GM18870 (cell line): ENCODE measurements at regions not wholly inside any gene's neighbourhood (a gene's known extent, or its start where the extent isn't known, plus 50 kb on each side); places are given as distances from the start of the nearest gene placed in this dataset.

Source experiments
- ATAC-seq: cut with Tn5 transposase; IDR thresholded peaks from one replicate; pipeline ENCODE4 v1.9.1; 2021; ENCODE audit warnings: moderate library complexity; ENCODE audit not compliant: unreplicated experiment

- ATAC-seq = no peak
These were observed 406.1 kb upstream of the OR4E1 start for GRCh38 chr14:22079766-22080165.

DNA sequence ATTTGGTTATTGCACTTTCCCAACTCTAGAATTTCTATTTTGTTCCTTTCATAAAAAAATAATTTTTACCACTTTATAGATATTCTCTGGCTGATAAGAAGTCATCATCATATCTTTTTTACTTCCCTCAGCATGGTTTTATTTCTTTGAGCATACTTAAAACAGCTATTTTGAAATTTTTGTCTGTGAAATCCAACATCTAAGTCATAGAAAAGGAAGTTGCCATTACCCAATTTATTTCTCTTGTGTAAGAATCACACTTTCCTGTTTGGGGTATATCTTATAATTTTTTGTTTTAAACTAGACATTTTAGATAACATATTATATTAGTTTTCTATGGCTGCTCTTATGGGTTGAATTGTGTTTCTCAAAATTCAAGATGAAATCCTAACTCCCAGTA lies 400.2 kb upstream of the OR4E1 start:
- no peak for ATAC-seq

- ATAC-seq = peak; percentile 88
These were observed 397.4 kb upstream of the OR4E1 start for GRCh38 chr14:22071006-22071405.

DNA sequence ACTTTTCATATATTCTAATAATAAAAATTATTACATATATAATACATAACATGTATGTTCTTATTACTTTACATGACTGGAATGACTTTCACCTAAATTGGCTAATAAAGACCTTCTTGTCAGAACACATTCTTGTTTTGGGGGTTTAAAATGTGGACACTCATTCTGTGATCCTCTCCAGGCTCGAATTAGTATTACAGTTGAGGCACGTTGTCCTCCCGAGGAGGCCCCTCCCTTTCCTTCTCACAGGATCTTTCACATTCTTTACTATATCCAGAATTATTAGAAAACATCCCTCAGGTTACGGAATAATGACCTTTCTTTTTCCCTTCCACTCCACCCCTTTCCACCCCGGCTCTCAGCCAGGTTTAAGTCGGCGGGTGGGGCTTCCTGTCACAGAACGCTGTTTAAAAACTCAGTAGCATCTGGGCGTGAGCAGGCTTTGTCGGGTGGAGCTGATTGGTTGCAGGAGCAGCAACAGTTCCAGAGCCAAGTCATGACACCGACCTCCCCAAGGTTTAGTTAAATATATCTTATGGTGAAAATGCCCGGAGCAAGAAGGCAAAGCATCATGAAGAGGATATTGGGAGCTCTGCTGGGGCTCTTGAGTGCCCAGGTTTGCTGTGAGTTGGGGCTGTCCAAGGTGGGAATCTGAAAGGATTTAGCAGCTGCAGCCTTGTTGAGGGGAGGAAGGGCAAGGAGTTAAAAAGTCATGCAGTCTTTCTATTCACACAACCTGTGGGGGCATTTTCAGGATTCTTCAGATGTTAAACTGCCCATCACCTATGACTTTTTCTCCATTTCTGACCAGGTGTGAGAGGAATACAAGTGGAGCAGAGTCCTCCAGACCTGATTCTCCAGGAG lies 396.7 kb upstream of the OR4E1 start:
- peak; percentile 39 for ATAC-seq

- ATAC-seq = no peak
These were observed 391.7 kb upstream of the OR4E1 start for GRCh38 chr14:22065347-22065746.

GRCh38 chr14:22059201-22059600 lies 385.6 kb upstream of the OR4E1 start:
- no peak for ATAC-seq

- ATAC-seq = no peak
These were observed 379.2 kb upstream of the OR4E1 start for GRCh38 chr14:22052795-22053194.

DNA sequence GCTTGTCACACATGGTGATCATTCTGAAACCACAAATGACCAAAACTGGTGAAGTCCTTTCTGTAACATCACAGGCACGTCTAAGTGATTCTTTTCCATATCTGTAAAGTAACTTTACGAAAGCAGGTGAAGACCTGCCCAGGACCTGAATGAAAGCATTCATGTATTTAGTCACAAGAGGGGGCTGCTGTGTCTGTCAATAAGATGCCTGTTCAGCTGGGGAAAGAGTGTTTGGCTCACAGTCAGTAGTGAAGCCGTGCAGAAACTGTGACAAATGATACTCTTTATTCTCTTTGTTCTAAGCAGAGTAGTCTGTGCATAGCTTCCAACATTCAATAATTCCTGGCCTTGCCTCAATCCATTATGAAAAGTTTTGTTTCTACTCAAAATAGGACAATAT lies 373.5 kb upstream of the OR4E1 start:
- peak; percentile 61 for ATAC-seq

DNA sequence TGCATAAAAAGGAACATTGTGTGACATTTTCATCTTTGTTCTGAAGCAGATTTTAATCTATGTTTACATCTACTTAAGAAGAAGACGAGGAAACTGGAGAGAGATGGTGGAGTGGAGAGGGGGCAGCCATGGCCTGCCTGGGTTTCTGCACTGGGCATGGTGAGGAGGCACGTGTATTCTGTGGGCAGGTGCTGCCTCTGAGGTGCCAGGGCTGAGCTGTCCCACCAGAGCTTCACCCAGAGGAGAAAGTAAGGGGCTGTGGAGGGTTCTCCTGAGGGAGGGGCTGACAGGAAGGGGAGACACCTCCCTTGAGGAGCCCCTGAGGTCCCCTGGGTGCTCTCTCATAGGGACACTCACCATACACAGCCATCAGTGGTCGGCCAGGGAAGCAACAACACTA lies 372.4 kb upstream of the OR4E1 start:
- ATAC-seq = no peak

GRCh38 chr14:22044193-22044592 lies 370.6 kb upstream of the OR4E1 start:
- no peak for ATAC-seq

- no peak for ATAC-seq
These were observed 367.1 kb upstream of the OR4E1 start for GRCh38 chr14:22040781-22041125.

DNA sequence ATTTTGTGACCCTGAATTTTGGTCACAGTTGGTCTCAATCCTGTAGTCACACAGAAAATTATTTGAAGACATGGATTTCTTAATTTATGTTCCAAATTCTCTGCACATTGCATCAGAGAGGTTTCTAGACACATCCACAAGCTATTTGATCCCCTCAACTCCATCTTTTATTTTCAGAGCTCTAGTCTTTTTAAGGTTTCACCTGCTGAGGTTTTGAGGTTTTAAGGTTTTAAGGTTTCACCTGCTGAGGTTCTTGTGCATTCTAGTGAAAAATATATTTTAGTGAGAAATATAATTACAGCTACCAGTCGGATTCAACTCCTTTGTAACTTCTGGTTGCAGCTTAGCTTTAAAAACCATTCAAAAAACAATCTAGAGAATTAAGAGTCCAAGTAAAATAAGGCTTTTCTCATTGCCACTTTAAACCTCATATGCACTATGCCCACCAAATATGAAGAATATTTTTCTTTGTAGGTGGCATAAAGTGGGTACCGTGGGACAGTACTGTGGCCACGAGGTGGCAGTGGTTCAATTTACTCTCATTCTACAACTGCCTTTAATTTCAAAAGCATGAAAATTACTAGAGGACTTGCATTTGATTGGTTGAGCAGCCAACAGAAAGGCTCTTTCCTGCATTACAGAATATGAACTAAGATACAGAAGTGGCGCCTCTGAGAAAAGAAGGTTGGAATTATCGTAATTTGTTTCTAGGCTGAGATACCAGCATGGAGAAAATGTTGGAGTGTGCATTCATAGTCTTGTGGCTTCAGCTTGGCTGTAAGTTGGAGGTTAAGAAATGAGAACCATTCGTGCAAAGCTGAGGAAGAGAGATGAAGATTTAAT lies 366.5 kb upstream of the OR4E1 start:
- no peak for ATAC-seq

GRCh38 chr14:22036541-22037239 lies 363.1 kb upstream of the OR4E1 start:
- ATAC-seq = no peak

DNA sequence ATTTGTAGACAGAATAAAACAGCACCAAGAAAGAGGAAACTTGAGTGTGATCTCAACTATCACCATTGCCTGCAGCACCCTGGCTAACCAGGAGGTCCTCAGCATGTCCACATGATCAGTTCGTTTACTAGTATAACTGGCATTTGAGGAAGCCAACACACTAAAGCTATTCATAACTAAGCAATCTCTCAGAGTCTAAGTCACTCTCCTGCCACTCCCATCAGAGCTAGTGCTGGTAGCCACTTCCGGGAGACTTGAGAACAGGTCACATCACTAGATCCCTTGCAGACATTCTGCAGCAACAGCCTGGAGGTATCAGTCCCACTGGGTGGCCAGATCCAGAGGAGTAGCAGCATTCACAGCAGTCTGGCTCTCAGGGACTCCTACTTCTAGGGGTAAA lies 352.9 kb upstream of the OR4E1 start:
- no peak for ATAC-seq

DNA sequence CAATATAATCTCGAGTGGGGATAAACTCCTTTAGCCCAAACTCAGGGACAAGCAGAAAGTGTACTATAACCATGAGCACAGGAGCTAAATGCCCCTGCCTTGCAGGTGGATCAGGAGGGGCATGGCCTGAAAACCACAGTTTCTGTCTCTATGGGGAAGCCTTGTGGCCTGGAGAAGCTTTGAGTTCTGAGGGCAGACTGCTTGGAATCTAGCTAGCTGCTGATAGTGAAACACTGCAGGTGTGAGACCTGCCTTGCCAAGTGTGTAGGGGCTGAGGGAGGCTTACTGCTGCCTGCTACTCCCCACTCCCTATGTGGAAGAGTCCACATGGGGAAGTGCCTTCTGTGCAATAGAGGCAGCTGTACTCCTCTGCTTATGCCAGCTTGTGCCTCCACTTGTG lies 352.3 kb upstream of the OR4E1 start:
- ATAC-seq = no peak

GRCh38 chr14:22024137-22024536 lies 350.5 kb upstream of the OR4E1 start:
- ATAC-seq = no peak

DNA sequence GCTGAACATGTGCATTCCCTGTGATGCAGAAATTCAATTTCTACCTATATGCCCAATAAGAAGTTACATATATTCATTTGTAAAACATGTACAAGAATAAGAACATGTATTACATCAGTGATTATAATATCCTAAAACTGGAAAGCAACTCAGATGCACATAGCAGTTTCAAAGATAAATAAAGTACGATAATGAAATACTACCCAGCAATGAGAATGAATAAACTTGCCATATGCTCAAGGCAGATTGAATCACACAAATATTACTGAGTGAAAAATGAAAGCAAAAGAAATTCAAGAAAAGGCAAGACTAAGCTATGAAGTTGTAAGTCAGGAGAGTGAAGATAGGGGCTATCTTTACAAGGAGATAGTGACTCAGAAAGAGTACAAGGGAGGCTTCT lies 345.3 kb upstream of the OR4E1 start:
- no peak for ATAC-seq

DNA sequence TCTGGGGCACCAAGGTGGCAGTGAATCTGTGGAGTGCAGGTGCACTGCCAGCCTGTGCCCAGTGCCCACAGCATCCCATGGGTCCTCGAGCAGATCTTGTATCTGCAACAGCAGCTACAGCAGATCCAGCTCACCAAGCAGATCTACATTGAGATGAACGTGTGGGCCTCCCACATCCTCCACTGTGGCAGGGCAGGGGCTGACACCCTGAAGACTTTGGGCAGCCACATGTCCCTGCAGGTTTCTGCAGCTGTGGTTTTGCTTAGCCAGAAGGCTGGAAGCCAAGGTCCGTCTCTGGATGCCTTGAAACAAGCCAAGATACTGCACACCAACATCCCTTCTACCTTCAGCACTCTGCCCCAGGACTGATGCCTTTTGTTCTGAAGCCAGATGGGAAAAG lies 338.8 kb upstream of the OR4E1 start:
- ATAC-seq = no peak

- ATAC-seq = no peak
These were observed 337.6 kb upstream of the OR4E1 start for GRCh38 chr14:22011253-22011642.

DNA sequence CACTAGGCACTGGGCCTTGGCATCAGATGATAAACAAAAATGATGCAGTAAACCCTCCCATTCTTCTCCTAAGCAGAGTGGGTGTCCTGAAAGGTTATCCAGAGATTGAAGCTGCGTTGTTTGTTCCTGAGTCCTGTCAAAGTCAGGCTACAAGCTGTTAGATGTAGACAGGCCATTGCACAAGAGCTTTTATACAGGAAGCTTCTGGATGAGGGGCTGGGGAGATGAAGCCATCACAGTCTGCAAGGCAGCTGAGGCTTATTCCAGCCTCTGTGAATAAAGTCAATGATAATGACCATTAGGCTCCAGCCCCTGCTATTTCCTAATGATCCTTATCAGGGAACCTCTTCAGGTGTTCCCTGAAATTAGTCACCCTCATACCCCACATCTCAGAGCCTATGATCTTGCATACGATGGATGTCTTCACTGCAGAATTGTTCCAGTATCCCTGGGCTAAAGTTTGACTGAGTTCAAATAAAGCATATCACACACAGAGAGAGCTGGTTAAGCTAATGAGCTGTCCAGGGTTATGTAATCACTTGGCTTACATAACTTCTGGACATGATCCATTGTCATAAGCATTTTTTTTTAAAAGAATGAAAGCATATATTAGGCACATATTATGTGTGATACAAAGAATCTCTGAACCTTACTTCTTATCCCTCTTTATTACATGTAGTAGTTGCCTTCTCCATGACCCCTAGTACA lies 337.1 kb upstream of the OR4E1 start:
- ATAC-seq = no peak

DNA sequence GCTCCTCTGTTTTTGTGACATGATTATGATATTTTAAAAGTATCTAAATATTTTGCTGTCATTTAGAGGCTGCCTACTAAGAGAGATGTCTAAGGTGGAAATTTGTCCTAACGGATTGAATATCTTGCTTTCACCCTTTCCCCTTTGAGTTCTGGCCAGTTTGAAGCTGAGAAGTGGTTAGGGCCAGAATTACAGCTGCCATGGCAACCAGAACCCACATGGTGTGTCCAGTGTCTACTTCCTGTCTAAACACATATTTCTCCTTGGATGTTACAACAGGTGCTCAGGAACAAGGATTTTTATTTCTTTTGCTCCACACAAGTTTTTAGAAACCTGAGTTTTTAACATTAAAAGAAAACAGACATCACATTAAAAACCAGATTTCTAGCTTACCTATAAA lies 335.1 kb upstream of the OR4E1 start:
- no peak for ATAC-seq
